Activated CD4-positive, CD25-positive, alpha-beta regulatory T cell (primary cell): ENCODE measurements at regions not wholly inside any gene's neighbourhood (a gene's known extent, or its start where the extent isn't known, plus 50 kb on each side); places are given as distances from the start of the nearest gene placed in this dataset.
A peak's percentile ranks its signal among the peaks of the same experiment; 100 is the strongest.

Experiments used
- DNase-seq, 4 experiments: peaks; one replicate each; lab custom pipeline; 2025; lab: John Stamatoyannopoulos, UW

DNA sequence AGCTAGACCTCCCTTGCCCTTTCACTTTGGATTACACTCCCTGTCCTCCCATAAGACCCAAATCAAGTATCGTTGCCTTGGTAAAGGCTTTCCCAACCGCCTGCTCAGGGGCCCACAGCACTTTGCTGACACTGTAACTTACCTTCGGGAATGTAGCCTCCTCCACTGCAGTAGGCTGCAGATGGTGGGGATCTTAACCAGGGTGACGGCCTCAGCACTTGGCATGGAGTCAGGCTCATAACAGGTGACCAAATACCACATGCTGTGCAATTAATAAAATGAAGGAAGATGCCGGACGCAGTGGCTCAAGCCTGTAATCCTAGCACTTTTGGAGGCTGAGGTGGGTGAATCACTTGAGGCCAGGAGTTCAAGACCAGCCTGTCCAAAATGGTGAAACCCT lies 88.7 kb upstream of the IRF2BP2 start:
- no peak for DNase-seq

DNA sequence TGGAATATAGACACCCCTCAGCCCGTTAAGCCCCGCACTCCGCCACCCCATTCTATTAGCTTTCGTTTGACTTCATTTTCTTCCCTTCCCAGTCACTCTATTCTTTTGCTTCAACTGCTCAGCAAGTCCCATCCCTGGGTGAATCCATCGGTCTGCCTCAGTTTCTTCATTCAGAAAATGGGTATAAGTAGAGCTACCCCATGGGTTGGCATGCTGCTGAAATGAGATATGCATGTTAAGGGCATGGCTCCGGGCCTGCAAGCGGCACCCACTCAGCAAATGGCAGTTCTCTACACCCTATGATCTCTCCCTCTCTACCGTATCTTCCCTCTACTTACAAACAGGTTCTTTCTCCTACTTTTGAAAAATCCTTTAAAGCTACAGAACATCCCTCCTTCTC lies 87.8 kb upstream of the IRF2BP2 start:
- no peak for DNase-seq

DNA sequence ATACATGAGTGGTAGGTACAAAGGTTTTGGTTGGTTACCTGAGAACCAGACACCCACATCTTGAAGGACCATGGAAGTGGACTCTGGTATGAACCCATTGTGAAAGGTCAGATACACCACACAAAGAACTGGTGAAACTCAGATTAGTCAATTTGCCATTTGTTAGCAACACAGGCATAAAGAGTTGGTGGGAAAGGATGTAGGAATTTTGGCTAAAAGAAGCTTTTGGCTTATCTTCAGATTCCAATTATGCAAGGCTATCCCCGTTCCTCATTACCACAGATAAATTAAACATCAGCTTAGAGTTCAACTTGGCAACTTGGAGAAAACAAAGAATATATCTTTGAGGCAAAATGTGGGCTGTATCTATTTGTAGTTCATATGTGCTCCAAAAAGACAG lies 87.0 kb upstream of the IRF2BP2 start:
- DNase-seq: no peak

DNA sequence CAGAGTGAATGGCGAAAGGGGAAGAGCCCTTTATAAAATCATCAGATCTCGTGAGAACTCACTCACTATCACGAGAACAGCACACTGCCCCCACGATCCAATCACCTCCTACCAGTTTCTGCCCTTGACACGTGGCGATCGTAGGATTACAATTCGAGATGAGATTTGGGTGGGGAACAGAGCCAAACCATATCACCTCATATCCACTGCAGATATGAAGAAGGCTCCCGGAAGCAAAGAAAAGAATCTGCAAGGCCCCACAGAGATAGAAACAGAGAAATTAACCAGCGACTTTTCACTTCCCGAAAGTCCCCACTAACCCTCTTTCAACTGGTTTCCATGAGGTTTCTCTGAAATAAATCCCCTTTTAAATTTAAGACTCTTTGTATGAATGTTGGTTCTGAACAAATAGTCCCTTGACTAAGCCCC lies 86.2 kb upstream of the IRF2BP2 start:
- no peak for DNase-seq

DNA sequence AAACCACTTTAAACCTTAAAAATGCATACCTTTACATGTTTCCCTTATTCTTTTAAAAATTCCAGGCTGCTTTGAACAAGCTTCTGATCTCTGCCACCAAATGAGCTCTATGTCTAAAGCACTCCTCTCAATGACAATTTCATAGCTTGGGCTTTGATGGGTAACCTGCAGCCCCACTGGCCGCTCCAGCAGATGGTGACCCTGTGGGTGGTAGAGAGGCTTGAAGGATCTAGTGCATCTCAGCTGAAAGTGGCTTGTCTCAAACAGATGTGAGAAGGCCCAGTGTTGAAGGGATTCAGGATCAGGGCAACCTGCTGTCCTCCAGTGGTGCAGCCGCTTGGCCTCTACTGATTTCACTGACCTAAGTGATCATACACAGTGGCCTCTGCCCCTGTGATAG lies 84.7 kb upstream of the IRF2BP2 start:
- DNase-seq: no peak

DNA sequence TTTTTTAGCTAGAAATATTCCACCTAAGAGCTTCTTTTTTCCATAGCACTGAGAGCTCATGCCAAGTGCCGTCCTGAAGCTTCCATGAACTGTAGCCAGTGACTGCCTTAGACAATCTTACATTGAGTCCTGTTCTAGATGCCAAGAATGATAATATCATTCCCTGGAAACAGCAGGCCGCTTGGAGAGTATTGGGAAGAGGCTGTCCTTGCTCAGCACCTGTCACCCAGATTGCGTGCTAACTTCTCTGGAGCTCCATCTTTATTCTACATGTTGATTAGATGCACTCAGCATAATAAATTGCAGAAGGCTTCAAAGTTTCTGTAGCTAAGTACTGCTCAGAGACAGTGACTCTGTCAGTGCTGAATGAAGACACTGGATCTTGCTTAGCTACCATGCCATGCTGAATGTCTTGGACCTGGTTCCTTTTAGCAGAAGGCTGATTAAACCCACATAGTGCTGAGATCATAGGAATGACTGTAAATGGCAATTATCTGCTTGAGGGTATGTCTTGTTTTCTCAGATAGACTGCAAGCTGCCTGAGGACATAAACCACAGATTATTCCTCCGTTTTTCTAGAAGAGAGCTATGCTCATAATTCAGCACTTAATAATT lies 83.1 kb upstream of the IRF2BP2 start:
- no peak for DNase-seq

DNA sequence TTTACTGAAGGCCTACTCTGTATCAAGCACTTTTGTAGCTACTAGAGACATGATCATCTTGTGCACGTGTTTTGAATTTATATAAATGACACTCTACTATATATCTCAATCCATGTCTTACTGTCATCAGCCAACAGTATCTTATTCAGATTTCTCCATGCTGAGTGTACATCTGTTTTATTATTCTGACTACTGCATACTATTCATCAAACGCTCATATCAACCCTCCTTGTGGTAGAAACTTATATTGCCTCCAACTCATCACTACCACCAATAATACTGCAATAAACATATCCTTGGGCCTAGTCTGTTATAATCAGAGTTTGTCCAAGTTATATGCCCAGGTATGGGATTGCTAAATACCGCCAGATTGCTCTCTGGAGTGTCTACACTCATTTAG lies 81.6 kb upstream of the IRF2BP2 start:
- no peak for DNase-seq

DNA sequence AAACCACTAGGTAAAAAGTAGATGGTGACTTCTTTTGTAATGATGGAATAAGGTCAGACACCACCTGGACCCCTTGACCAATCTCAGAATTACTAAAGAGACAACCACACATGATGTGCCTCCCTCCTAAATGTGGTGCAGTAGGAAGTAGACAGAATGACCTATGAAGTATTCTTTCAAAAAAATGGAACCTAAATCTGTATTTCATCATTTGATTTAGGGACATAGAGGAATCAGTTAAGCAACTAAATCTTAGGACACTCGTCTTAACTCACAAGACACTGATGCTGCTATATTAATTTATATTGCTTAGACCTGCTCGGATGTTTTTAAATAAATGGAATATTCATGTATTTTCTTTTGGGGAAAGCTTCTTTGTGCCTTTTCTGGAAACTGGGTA lies 80.9 kb upstream of the IRF2BP2 start:
- DNase-seq: no peak

DNA sequence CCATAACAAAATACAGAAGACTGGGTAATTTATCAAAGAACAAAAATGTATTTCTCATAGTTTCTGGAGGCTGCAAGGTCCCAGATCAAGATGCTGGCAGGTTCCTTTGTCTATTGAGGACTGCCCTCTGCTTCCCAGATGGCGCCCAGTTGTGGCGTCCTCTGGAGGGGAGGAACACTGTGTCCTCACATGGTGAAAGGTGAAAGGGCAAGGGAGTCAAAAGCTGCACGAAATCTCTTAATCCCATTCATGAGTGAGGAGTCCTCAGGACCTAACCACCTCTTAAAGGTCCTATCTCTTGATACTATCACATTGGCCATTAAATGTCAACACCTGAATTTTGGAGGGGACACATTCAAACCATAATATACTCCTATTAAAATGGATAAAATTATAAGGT lies 79.3 kb upstream of the IRF2BP2 start:
- DNase-seq: no peak

DNA sequence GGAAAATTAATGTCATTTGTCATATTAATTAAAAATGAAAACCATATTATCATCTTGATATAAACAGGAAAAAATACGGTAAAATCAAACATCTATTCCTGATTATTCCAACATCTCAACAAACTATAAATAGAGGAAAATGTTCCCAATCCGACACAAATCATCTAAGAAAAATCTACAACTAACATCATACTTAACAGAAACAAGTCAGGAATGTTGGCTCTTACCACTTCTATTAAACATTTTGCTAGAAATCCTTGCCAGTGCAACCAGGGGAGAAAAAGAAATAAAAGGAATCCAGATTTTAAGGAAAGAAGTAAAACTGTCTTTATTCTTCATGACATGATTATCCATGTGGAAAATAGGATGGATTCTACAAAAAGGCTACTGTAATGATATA lies 77.0 kb upstream of the IRF2BP2 start:
- DNase-seq: no peak

DNA sequence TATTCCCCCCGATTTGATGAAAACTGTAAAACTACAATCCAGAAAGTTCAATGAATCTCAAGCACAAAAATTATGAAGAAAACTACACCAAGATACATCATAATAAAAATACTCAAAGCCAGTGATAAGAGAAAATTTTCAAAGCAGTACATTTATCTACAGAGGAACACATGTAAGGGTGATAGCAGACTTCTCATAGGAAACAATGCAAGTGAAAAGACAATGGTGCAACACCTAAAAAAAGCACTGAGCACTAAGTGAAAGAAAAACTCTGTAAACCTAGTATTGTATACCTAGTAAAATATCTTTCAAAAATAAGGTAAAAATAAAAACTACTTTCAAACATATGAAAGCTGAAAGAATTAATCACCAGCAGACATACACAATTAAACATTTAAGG lies 76.1 kb upstream of the IRF2BP2 start:
- DNase-seq: no peak

DNA sequence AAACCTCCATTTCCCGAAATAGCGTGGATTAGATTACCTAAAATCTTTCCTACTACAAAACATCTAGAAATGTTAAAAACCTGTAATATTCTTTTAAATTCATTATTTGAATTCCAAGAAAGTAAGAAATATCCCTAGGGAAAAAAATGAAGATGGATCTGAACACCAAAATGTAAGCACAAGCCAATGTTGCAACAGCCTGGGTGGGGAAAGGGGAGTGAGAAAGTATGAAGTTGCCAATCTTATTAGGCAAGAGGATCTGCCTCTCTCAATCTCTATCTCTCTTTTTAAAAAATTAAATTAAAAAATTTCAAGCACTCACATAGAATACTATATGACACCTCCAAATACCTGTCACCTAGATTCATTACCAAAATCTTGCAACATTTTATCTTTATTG lies 74.9 kb upstream of the IRF2BP2 start:
- no peak for DNase-seq

DNA sequence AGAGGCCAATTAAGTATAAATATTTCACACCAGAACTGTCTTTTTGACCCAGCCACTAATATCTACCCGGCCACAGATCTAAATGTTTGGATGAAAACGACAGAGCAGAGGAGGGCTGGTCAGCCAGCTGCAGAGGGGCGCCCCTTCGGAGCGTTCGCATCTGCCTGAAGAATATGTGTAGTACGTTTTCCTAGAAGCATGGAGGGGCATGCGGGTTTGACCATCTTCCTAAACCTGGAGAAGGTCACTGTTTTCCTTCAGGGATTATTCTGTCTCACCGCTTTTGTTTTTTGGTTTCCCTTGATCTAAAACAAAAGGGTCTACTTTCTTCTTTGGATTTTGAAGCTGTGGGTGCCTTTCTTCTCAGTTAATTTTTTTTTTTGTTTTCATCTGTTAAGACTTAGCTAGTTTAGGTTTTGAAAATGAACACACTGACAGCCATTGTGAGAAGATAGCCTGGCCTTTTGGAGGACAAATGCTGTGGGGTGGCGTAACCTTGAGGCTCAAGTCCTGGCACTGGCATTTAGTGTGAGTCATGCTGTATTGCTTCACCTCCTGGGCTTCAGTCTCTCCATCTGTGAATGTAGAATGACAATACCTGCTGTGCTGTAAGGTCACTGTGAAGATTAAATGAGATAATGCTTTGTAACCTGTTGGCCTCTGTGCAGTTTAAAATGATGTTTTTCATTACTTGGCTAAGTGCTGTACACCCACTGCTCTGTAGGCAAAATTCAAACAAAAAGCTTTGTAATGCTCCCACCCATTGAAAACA lies 74.1 kb upstream of the IRF2BP2 start:
- DNase-seq: no peak

DNA sequence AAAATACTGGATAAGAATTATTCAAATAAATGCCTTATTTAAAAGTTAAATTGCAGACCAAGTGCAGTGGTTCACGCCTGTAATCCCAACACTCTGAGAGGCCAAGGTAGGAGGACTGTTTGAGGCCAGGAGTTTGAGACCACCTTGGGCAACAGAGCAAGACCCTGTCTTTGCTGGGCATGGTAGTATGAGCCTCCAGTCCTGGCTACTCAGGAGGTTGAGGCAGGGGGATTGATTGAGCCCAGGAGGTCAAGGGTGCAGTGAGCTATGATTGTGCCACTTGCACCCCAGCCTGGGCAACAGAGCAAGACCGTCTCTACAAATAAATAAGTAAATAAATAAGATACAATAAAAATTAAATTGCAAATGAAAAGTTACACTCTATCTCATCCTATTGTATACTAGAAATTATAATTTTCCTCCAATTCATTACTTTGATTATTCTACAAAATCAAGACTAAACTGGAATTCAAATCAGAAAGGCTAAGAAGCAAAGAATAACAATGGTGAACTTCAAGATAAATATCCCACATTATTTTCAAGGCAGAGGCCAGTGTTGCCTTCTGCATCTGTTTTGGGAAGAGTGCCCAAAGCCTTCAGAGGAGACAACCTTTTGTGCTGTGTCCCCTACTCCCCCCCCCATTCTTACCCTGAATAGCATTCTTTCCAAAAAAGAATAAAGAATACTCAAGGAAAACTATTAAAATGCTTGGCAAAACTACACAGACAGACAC lies 73.3 kb upstream of the IRF2BP2 start:
- no peak for DNase-seq

DNA sequence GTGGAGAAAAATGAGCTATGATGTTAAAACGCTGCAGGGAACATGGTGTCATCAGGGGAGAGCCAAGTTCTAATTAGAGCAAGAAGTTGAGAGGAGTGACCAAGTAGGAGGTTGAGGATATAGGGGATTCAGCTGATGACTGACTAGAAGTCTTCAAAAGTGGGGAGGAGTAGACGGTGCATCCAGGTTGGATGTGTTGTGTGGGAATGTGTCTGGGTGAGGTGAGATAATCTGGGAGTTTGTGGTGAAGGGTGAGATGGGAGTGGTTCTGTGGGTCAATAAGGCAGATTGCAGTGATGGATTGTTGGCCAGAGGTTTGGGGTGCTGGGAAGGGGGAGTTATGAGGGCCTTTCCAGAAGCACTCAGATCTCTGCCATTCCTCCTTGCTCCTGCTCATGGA lies 72.0 kb upstream of the IRF2BP2 start:
- DNase-seq: no peak

DNA sequence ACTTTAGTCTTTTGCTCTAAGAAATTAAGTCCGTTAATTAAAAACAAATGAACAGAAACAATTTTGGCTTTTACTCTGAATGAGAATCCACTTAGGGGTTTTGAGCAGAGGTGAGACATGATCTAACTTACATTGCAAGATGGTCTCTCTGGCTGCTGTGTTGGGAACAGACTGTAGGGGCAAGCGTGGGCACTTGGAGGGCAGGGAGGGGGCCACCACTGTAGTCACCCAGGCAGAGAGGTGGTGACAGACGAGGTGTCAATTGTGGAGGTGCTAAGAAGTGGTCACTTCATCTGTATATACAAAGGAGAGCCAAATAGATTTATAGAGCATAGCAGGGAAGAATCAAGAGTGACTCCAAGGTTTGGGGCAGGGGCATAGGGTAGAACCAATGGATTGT lies 71.1 kb upstream of the IRF2BP2 start:
- DNase-seq: no peak

DNA sequence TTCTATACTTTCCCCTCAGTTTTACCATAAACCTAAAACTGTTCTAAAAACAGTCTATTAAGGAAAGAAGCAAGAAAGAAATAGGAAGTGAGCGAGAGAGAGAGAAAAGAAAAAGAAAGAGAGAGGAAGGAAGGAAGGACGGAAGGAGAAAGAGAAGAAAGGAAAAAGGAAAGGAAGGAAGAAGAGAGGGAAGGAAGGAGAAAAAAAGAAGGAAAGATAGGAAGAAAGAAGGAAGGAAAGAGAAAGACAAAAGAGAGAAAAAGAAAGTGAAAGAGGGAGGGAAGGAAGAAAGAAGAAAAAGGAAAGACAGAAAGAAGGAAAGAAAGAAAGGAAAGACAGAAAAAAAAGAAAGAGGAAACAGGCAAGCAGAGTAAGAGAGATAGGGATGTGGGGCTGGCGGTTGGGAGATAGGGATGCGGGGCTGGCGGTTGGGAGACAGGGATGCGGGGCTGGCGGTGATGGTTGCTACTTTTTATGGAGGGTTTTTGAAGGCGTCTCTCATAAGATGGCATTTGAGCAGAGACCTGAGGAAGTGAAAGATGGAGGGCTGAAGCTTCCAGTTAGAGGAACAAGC lies 70.4 kb upstream of the IRF2BP2 start:
- no peak for DNase-seq

DNA sequence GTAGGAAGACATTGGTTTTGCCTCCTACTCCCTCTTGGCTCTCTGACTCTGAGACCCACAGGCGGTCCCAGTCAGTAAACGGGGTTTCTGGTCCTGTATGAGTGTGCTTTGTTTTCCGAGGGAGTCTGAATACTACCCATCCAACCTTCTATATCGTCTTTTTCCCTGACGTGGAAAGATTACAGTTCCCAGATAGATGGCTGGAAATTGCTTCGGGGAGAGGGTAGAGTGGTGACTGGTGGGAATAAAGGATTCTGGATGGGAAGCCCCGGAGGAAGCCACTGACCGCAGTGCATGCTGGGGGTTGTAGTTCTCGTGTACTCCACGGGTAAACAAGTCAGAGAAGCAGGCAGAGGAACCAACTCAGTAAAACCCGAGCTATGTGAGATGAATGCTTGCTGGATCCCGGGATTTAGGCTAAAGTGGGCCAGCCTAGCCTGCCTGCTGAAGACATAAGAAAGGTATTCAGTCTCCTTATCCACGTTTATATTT lies 66.2 kb upstream of the IRF2BP2 start:
- DNase-seq: peak in 2 of 4 experiments; percentile 7 to 16

DNA sequence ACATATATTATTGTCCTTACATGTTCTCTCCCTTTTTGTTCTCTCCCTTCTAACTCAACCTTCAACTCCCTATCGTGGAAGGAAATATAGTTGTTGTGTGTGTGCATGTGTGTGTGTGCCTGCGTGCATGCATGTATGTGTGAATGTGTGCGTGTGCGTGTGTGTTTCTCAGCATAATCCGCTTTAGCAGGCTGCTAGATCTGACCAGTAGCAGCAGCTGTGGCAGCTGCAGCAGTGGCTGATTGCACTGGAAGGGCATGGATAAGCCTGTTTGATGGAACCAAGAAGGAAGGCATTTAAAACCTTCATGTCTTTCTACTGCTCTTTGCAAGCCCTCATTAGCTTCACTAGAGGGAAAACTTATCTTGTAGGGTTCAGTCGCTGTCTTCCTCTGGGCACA lies 65.6 kb upstream of the IRF2BP2 start:
- DNase-seq: no peak

DNA sequence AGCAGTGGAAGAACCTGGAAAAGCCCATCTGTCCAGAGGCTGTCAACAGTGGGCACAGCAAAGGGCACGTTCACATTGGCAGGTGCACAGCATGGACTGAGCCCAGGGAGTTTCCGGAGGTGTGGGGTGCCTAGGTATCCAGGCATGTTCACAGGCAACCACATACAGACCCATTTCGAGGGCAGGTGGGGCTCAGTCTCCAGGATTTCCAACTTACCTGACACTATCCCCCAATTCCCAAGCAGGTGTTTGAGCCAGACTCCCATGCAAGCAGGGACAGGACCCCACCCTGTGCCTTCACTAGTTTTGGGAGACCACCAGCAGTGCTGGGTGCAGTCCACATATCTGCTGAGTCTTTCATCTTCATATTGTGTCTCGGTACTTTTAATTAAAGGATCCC lies 65.0 kb upstream of the IRF2BP2 start:
- no peak for DNase-seq

DNA sequence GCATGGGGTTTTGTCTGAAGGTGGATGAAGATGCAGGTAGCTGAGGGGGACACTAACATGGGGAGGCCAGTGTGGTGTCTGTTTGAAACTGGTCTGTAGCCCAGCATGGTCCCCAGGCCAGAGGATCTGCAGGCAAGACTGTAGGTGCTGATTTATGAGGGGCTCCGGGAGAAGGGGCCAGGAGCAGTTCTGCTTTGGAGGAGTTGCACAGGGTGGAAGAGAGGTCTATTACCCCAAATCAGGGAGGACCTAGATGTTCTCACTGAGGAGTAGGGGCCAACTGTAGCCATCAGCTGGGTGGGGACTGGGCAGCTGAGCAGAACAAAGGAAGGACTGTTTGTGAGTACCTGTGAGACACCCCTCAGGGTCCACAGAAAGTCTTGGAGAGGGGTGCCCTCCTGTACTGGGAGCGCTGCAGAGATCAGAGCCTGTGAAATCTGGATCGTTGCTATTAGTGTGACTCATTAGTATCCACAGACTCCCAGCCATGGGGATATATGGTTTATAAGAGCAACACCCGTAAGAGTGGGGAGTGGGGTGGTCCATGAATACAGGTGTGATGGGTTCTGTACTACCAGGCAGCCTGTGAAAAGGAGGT lies 64.3 kb upstream of the IRF2BP2 start:
- no peak for DNase-seq

DNA sequence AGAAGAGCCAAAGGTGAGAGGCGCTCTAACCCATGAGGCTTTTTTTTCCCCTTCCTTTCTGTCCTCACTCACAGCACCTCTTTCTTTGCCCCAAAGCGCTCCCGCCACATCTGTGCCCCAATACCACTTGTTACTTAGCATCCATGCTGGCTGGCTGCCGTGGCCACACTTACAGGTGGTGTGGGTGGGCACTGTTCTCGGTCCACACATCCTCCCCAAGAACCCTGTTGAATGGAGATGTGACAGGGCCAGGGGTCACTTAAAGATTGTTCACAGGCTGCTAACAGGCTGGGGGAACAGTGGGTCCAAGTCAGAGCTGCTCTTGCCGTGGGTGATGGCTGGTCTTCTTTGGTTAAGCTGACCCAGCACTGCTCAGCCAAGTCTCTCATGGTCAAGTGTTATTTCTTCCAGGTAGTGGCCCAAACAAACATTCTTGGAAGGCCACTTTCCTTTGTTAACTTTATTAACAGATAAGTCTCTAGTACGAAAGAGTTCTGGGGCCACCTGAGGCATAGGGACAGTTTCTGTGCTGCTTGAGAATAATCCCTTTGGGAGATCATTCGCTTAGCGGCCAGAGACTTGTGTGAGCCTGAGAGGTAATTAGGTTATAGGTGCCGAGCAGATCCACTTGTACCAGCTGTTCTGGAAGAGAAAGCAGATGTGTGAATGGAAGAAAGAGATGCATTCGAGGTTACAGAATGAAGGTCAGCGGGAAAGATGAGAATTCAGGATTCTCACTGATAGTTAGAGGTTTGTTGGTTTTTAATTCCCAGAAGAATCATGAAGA lies 62.6 kb upstream of the IRF2BP2 start:
- DNase-seq: no peak
